ENCODE measurements at regions not wholly inside any gene's neighbourhood (a gene's known extent, or its start where the extent isn't known, plus 50 kb on each side); places are given as distances from the start of the nearest gene placed in this dataset.

- DNase-seq (ENCODE audit: low read depth in 3 of 3, low spot score in 1 of 3) = no peak
Observed at GRCh38 chr12:76611533-76611932, 52.0 kb upstream of the OSBPL8 start.

DNA sequence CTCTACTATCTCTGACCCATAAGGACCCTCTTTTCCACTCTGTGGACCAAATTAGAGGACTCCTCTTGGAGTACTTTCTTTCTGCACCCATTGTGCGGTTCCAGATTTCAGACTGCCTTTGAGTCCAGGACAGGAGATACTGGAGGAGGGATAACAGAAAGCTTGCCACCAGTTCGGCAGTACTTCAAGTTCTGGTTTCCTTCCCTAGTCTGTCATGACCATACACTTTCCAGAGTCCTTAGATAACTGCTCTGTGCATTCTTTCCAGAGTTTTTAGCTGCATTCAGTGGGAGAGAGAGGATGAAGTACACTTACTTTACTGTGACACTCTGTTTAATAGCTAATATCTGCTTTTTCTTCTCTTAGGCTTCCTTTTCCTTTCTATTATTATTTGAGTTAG, 54.8 kb upstream of the OSBPL8 start:
- no peak for DNase-seq (ENCODE audit: low read depth in 3 of 3, low spot score in 1 of 3)

- DNase-seq (ENCODE audit: low read depth in 3 of 3, low spot score in 1 of 3) = no peak
Observed at GRCh38 chr12:76618031-76618430, 58.5 kb upstream of the OSBPL8 start.

DNA sequence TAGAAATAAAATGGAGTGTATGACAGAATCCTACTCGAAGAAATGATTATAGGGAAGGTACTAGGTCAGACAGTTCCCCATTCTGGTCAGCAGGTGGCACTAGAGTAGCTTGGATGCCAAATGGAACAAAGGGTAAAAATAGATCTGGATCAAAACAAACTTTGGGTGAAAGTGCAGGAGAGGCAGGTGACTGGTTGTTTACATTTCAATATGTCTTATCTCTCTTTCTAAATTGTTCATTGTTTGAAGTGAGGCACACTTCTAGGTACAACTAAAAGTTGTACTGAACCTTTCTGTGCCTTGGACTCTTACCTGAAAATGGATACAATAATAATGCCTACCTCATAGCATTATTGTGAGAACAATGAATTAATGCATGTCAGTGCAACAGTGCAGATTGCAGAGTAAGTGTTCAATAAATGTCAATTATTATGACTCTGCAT, 62.0 kb upstream of the OSBPL8 start:
- DNase-seq (ENCODE audit: low read depth in 3 of 3, low spot score in 1 of 3) = peak; percentile 3 to 44 (median 34)

DNA sequence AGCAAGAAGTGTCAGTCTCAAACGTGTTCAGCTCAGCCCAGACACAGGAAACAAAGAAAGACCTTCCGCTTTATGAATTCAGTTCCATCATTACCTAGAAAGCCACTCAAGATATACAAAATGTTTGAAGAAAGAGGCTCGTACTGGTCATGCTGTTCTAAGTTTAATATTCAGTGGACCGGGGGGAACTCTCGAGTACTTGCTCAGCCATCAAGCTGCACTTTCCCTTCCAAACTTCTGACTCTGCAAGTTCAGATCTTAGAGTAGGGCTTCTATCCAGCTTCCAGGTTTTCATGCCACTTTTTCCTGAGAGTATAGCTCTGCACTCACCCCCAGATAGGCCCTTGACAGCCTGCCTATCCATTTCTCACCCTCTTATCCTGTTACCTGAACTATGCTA, 62.8 kb upstream of the OSBPL8 start:
- DNase-seq (ENCODE audit: low read depth in 3 of 3, low spot score in 1 of 3) = no peak

DNA sequence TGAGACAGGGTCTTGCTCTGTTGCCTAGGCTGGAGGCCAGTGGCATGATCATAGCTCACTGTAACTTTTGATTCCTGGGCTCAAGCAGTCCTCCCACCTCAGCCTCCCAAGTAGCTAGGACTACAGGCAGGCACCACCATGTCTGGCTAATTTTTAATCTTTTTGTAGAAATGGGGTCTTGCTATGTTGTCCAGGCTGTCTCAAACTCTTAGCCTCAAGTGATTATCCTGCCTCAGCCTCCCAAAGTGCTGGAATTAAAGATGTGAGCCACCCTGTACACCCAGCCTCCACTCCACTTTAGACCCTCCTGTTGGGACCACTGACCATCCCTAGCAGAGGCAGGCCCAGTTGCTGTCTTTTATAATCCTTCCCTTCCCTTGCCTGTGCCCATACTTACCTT, 63.3 kb upstream of the OSBPL8 start:
- DNase-seq (ENCODE audit: low read depth in 3 of 3, low spot score in 1 of 3) = no peak

DNA sequence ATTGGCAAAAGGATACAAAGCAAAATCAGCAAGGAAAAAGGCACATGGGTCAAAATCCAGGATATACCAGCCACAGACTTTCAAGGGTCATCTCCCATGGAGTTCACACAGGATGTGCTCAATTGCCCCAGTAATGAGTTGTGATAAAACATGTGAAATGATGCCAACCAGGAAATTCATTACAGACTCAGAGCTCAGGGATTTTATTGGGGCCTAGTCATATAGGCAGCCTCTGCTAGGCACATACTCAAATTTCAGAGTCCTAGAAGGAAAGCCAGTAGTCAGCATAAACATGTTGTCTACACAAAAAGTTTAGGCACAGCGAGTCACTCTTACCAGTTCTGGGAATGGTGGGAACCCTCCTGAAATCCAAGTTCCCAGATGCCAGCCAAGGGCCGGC, 64.4 kb upstream of the OSBPL8 start:
- DNase-seq (ENCODE audit: low read depth in 3 of 3, low spot score in 1 of 3) = no peak

DNA sequence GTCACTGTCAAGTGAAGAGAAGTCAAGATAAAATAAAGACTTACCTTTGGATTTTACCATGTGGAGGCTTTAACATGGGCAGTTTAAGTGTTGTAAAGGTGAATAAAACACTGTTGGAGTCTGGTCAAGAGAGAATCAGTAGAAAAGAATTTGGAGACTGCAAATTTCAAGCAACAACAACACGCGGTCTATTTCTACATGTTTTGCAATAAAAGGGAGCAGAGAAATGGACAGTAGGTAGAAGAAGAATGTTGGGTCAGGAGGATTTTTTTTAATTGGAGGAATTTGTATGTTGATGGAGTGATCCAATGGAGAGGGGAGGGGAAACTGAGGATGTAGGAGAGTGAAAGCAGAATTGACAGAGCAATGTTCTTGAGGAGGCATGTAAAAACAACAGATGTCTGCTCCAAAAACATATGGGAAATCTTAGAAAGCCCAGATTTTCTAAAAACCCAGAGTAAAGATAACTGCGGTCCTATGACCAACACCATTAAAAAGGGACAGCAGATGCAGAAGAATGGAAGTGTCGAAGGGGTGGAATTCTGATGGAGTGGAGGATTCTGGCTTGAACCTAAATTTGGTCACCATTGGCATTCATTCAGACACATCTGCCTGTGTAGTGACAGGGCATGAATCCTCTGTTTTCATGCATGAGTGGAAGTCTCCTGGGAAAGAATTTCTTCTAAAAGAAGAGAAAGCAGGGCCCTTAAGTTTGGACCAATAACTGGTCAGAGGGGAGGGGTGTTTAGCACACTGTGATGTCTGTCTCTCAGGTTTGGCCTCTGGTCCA, 68.0 kb upstream of the OSBPL8 start:
- DNase-seq (ENCODE audit: low read depth in 3 of 3, low spot score in 1 of 3) = no peak

DNA sequence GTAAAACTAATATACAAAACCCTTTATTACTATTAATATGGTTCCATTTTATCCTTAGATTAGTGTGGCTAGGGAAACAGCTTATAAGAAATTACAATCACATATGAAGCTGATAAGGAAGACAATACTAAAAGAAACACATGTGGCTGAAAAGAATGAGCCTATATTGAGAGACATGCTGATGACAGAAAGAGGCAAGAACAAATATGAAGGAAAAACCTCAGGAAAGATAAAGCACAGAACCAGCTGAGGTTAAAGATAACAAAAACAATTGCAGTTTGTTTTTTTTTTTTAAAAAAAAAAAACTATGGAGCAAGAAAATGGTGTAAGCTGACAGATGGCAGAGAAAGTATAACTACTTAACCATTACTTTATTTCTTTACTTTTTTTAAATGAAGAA, 69.2 kb upstream of the OSBPL8 start:
- no peak for DNase-seq (ENCODE audit: low read depth in 3 of 3, low spot score in 1 of 3)

- no peak for DNase-seq (ENCODE audit: low read depth in 3 of 3, low spot score in 1 of 3)
Observed at GRCh38 chr12:76631741-76632140, 72.2 kb upstream of the OSBPL8 start.

GRCh38 chr12:76633415-76633814, 73.8 kb upstream of the OSBPL8 start:
- DNase-seq (ENCODE audit: low read depth in 3 of 3, low spot score in 1 of 3) = no peak

DNA sequence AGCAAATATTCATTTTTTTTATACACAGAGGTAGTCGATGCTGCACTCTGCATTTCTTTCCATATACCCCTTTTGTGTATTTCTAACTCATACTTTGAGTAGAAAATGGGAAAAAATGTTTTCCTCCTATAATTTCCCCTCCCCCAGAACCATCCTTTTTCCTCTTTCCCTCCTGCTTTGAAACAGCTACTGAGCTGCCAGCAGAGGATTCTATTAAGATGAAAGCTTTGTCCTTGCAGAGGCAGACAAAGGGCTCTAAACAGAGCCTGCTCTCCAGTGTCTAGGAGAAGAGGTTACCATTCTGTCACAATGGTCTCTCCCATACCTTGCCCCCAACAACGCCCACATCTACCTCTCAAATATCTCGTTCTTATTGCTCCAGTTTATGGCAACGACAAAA, 74.6 kb upstream of the OSBPL8 start:
- no peak for DNase-seq (ENCODE audit: low read depth in 3 of 3, low spot score in 1 of 3)

DNA sequence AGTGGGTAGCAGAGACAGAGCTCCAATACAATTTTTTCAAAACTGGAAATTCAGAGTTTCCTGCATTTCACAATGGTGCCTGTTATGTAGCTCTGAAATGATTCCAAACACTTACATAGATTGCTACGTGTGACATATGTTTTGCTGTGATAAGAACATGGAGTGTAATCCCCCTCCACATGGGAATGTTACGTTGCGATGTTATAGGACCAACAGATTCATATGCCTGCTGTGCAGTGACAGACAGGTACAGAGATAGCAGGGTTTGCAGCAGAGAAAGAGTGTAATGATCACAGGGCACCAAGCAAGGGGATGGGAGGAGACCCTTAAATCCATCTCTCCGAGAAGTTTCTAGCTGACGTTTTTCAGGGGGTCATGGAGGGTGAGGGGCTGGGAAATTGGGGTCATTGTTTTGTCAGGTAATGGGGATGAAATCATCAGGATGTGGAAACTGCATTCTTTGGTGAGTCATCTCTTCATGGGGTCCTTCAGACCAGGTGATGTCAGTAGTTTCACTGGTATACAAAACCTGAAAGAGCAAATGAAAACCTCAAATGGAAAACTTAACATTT, 76.6 kb upstream of the OSBPL8 start:
- no peak for DNase-seq (ENCODE audit: low read depth in 3 of 3, low spot score in 1 of 3)

- DNase-seq (ENCODE audit: low read depth in 3 of 3, low spot score in 1 of 3) = no peak
Observed at GRCh38 chr12:76637807-76638206, 78.2 kb upstream of the OSBPL8 start.

DNA sequence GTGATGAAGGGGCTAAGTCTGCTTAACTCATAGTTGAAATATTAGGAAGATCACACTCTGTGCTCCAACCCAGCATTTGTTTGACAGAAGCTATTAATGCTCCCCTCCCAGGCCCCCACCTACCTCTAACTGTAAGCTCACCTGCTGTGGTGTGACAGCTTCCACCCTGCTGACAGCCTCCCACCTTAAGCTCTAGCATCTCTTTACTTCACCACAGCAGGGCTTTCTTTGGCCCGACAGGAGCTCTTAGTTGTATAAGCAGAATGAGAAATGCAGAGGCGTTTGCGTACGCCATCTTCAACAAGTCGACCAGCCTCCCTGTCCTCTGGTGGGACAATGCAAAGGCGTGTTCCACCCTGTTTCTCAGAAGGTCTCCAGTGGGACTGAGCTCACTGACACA, 80.1 kb upstream of the OSBPL8 start:
- no peak for DNase-seq (ENCODE audit: low read depth in 3 of 3, low spot score in 1 of 3)

GRCh38 chr12:76641073-76641472, 81.5 kb upstream of the OSBPL8 start:
- no peak for DNase-seq (ENCODE audit: low read depth in 3 of 3, low spot score in 1 of 3)

DNA sequence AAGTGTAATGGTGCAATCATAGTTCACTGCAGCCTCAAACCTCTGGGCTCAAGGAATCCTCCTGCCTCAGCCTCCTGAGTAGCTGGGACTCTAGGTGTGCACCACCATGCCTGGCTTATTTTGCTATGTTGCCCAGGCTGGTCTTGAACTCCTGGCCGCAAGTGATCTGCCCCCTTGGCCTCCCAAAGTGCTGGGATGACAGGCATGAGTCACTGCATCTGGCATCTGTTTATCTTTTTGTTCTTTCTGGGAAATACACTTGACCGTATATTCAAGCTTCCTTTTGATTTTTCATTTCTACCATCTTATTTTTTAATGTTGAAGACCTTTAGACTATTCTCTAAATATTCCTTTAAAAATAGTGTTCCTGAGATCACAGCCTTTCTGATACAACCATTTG, 82.4 kb upstream of the OSBPL8 start:
- DNase-seq (ENCODE audit: low read depth in 3 of 3, low spot score in 1 of 3) = no peak

GRCh38 chr12:76643438-76643837, 83.9 kb upstream of the OSBPL8 start:
- no peak for DNase-seq (ENCODE audit: low read depth in 3 of 3, low spot score in 1 of 3)

GRCh38 chr12:76644950-76645349, 85.4 kb upstream of the OSBPL8 start:
- no peak for DNase-seq (ENCODE audit: low read depth in 3 of 3, low spot score in 1 of 3)

GRCh38 chr12:76645934-76646333, 86.4 kb upstream of the OSBPL8 start:
- no peak for DNase-seq (ENCODE audit: low read depth in 3 of 3, low spot score in 1 of 3)

DNA sequence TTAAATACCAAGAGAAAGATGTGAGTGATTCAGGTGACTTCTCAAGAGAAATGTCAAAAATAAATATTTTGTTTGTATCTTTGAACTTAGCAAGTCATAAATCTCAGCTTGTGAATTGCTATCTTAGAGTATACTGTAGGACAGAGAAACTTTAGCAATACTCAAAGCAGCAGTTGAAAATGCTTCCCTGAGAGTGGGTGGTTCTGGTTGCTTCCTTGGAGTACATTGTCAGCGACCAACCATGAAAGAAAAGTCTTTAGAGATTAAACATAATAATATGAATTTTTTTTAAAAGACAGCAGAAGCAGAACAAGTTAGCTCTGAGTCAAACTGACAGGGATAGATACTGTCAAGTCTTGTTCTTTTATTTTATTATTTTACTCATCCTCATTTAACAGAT, 86.8 kb upstream of the OSBPL8 start:
- no peak for DNase-seq (ENCODE audit: low read depth in 3 of 3, low spot score in 1 of 3)

DNA sequence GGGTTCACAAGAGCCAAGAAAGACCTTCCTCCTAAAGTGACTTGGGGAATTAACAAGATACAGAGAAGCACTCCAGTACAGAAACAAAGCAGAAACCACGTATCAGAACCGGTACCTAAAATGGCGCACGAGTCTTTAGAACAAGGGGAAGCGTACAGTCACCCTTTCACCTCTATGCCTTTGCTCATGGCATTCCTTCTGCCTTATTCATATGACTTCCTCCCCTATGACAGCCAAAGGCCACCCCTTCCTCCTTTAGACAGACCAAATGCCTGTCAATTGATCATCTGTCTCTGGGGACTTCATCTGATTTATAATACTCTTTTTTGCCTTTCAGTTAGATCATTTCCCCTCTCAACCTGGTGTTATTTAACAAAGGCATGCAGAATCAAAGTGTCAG, 89.5 kb upstream of the OSBPL8 start:
- DNase-seq (ENCODE audit: low read depth in 3 of 3, low spot score in 1 of 3) = no peak

DNA sequence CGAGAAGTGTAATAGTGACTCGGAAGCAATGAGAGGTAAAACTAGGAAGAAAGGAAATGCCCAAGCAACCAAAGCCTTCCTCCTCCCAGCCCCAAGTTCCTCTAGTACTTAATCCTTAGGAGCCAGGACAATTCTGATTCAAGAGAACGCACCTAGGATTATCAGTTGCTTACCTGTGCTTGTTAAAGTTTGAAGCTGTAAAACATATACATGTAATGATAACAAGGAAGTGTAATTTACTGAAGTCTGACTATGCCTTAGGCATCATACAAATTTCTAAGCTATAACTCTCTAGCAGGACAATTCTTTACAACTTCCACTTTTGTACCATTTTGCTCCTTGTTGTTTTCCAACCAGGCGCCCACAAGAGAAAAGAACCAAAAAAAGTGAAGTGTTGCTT, 92.8 kb upstream of the OSBPL8 start:
- no peak for DNase-seq (ENCODE audit: low read depth in 3 of 3, low spot score in 1 of 3)

Data from stimulated activated CD4-positive, alpha-beta T cell treated with anti-CD3 and anti-CD28 coated beads, TNF-alpha, amount 100 ng/mL, for 1 hour (primary cell).